Smooth muscle cell (in vitro differentiated cells): ENCODE measurements at regions not wholly inside any gene's neighbourhood (a gene's known extent, or its start where the extent isn't known, plus 50 kb on each side); places are given as distances from the start of the nearest gene placed in this dataset.
A peak's percentile ranks its signal among the peaks of the same experiment; 100 is the strongest.

Experiments used
- DNase-seq: peaks from one replicate; lab custom pipeline; 2025; ENCODE audit not compliant: unreplicated experiment; lab: John Stamatoyannopoulos, UW
- H2AFZ ChIP-seq: fragments of 200-600 bp; sonication (generic); 2 replicates; pipeline ENCODE4 v1.6.0; 2016; ENCODE audit warnings: antibody characterized with exemption, low read depth, mild to moderate bottlenecking
- H3F3A ChIP-seq: fragments of 200-600 bp; sonication (generic); 2 replicates; pipeline ENCODE4 v1.6.0; 2017; ENCODE audit warnings: antibody characterized with exemption, low read depth
- H3K27ac ChIP-seq: fragments of 200-600 bp; sonication (generic); 2 replicates; pipeline ENCODE4 v1.5.1; 2016; ENCODE audit warnings: low read depth, mild to moderate bottlenecking
- H3K27me3 ChIP-seq: fragments of 200-600 bp; sonication (generic); 2 replicates; pipeline ENCODE4 v1.6.1; 2016; ENCODE audit warnings: low read depth, mild to moderate bottlenecking
- H3K36me3 ChIP-seq: fragments of 200-600 bp; sonication (generic); 2 replicates; pipeline ENCODE4 v1.5.1; 2016; ENCODE audit warnings: low read depth
- H3K4me1 ChIP-seq: fragments of 200-600 bp; sonication (generic); 2 replicates; pipeline ENCODE4 v1.5.1; 2016; ENCODE audit warnings: low read depth
- H3K4me2 ChIP-seq: fragments of 200-600 bp; sonication (generic); 2 replicates; pipeline ENCODE4 v1.6.0; 2016; ENCODE audit warnings: mild to moderate bottlenecking
- H3K4me3 ChIP-seq: fragments of 200-600 bp; sonication (generic); 2 replicates; pipeline ENCODE4 v1.5.1; 2016; ENCODE audit warnings: mild to moderate bottlenecking
- H3K79me2 ChIP-seq: fragments of 200-600 bp; sonication (generic); 2 replicates; pipeline ENCODE4 v1.6.0; 2016; ENCODE audit warnings: low read depth, mild to moderate bottlenecking
- H3K9ac ChIP-seq: fragments of 200-600 bp; sonication (generic); 2 replicates; pipeline ENCODE4 v1.6.0; 2016; ENCODE audit warnings: low read depth
- H3K9me3 ChIP-seq: fragments of 200-600 bp; sonication (generic); replicated peaks from 2 replicates; pipeline ENCODE4 v1.5.1; 2016; ENCODE audit warnings: low read depth
- H4K20me1 ChIP-seq: fragments of 200-600 bp; sonication (generic); 2 replicates; pipeline ENCODE4 v1.6.0; 2016; ENCODE audit warnings: low read depth
- WGBS: methylation state at CpG from one replicate; pipeline ENCODE4 v1.1.7; 2016; ENCODE audit warnings: low lambda C conversion rate; 5-methylcytosine and 5-hydroxymethylcytosine counted together
- TF ChIP-seq, protein P1 (sequence below): fragments of 200-600 bp; sonication (generic); IDR thresholded peaks from 2 replicates; pipeline ENCODE4 v1.5.1; 2017; ENCODE audit warnings: borderline replicate concordance, mild to moderate bottlenecking, antibody characterized with exemption; ENCODE audit not compliant: insufficient read depth, poor library complexity, severe bottlenecking

DNA sequence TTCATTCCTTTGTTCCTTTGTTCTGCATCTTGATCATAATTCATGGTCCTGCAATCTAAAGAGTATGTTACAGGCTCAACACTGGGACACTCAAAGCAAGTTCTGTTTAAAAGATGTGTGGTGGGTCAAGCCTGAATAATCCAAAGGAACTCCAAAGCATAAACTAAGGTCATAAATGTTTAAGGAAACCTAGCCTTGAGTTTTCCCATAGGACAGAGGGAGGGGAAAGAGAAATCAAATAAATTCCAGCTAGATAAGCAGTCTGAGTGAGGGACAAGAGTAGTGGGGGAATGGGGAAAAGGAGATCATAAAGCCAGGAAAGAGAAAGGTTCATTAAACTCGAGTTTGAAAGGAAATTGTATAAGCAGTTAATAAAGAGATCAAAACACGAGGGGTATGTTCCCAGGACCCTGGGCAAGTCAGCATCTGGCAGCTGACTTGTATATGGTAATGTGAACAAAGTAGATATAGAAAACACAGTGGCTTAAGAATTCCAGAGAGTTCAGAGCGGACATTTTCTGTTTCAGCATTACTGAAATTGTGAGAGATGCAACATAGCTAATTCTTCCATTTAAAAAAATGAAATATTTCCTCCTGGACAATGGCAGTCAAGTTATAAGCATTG is 125.8 kb upstream of the EDNRA start:
- H3K36me3 ChIP-seq = no peaks in the 10 kb centered on the region
- H3K4me2 ChIP-seq = no peak overlapping the region
- no peak overlapping the region for H3K4me3 ChIP-seq
- no peaks in the 10 kb centered on the region for H3K79me2 ChIP-seq
- H3K27ac ChIP-seq = peak overlapping the region; percentile 3
- WGBS = 65% methylated on average over 3 of the region's 3 CpGs
- peaks cover 5% of the 10 kb centered on the region for H3F3A ChIP-seq
- no peak overlapping the region for H3K9ac ChIP-seq
- peak overlapping the region; percentile 63 for H2AFZ ChIP-seq
- no peak for DNase-seq
- no peaks in the 10 kb centered on the region for H4K20me1 ChIP-seq
- H3K27me3 ChIP-seq = no peaks in the 10 kb centered on the region
- H3K4me1 ChIP-seq = peaks cover 5% of the 10 kb centered on the region
- H3K9me3 ChIP-seq = no peaks in the 10 kb centered on the region
- TF ChIP-seq, protein P1, sequence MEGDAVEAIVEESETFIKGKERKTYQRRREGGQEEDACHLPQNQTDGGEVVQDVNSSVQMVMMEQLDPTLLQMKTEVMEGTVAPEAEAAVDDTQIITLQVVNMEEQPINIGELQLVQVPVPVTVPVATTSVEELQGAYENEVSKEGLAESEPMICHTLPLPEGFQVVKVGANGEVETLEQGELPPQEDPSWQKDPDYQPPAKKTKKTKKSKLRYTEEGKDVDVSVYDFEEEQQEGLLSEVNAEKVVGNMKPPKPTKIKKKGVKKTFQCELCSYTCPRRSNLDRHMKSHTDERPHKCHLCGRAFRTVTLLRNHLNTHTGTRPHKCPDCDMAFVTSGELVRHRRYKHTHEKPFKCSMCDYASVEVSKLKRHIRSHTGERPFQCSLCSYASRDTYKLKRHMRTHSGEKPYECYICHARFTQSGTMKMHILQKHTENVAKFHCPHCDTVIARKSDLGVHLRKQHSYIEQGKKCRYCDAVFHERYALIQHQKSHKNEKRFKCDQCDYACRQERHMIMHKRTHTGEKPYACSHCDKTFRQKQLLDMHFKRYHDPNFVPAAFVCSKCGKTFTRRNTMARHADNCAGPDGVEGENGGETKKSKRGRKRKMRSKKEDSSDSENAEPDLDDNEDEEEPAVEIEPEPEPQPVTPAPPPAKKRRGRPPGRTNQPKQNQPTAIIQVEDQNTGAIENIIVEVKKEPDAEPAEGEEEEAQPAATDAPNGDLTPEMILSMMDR = no peak

DNA sequence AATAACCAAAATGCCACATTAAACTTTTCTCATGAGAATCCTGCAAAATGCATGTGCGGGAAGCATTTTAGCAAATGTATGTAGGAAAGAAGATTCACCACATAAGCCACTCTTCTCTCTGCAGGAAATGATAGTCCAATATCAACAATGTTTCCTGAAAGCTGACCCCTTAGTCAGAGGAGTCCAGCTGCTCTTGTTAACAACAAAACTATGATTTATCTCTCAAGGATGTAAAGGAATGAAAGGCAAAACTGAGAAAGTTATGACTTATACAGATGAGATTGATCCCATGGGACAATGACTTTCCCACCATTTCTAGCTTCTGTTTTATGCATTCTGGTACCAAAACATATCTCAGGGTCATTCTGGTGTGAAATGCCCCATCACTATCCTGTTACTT is 125.0 kb upstream of the EDNRA start:
- peak overlapping the region; percentile 75 for H2AFZ ChIP-seq
- no peaks in the 10 kb centered on the region for H3K9me3 ChIP-seq
- TF ChIP-seq, protein P1 = no peak
- no peak overlapping the region for H3K9ac ChIP-seq
- H4K20me1 ChIP-seq = no peaks in the 10 kb centered on the region
- no peaks in the 10 kb centered on the region for H3K27me3 ChIP-seq
- H3K27ac ChIP-seq = no peak overlapping the region
- H3K36me3 ChIP-seq = no peaks in the 10 kb centered on the region
- 74% methylated on average over 1 of the region's 1 CpG for WGBS
- H3F3A ChIP-seq = peaks cover 9% of the 10 kb centered on the region
- H3K4me2 ChIP-seq = peak overlapping the region; percentile 37
- H3K4me1 ChIP-seq = peaks cover 9% of the 10 kb centered on the region
- H3K4me3 ChIP-seq = no peak overlapping the region
- DNase-seq = no peak
- no peaks in the 10 kb centered on the region for H3K79me2 ChIP-seq

DNA sequence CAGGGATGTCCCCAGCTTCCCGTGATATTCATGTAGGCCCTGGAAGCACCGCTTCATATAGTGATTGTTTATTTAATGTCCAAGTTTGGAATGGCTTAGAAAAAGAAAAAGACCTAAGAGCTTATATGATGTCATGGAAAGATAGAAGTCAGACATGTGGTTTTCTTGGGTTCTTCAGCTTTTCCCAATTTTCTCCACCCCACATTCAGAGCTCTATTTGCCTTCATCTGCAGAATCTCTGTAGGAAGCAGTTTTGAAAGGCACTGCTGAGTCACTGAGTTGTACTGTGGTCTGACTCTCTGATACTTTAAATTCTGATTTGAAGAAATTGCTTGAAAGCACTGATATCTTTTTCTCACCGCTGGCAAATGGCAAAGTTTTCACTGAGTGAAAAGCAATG is 120.6 kb upstream of the EDNRA start:
- DNase-seq = no peak
- H3K27me3 ChIP-seq = no peaks in the 10 kb centered on the region
- no peaks in the 10 kb centered on the region for H3K79me2 ChIP-seq
- H3K4me1 ChIP-seq = peaks cover 24% of the 10 kb centered on the region
- no peaks in the 10 kb centered on the region for H3K36me3 ChIP-seq
- H3K4me2 ChIP-seq = peak overlapping the region; percentile 54
- no peak overlapping the region for H3K4me3 ChIP-seq
- 31% methylated on average over 3 of the region's 3 CpGs for WGBS
- no peaks in the 10 kb centered on the region for H4K20me1 ChIP-seq
- H3K9me3 ChIP-seq = no peaks in the 10 kb centered on the region
- peak overlapping the region; percentile 52 for H3K9ac ChIP-seq
- H3K27ac ChIP-seq = peak overlapping the region; percentile 92
- peak overlapping the region; percentile 82 for H2AFZ ChIP-seq
- peaks cover 21% of the 10 kb centered on the region for H3F3A ChIP-seq
- TF ChIP-seq, protein P1 = no peak

DNA sequence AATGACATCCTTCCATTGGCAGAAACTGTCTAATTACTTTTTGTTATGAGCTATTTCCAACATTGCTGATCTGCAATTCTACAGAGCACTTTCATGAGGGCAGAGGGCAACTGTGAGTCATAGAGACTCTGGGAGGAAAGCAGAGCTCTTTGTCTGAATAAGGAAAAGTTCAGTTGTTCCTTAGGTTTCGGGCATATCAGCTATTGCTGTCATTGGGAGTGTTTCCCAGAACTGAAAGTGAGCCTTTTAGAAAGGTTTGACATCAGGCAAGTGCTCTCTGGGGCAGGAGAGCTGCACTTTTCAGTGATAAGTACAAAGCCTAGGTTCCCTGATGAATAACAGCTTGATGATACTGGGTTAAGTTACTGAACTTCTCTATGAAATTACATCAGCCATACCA is 119.2 kb upstream of the EDNRA start:
- H3K4me2 ChIP-seq = peak overlapping the region; percentile 54
- no peaks in the 10 kb centered on the region for H3K79me2 ChIP-seq
- H3K9me3 ChIP-seq = no peaks in the 10 kb centered on the region
- peak overlapping the region; percentile 89 for H2AFZ ChIP-seq
- no peaks in the 10 kb centered on the region for H3K27me3 ChIP-seq
- H3K4me1 ChIP-seq = peaks cover 20% of the 10 kb centered on the region
- TF ChIP-seq, protein P1 = no peak
- peak overlapping the region; percentile 52 for H3K9ac ChIP-seq
- no peaks in the 10 kb centered on the region for H3K36me3 ChIP-seq
- H3K4me3 ChIP-seq = no peak overlapping the region
- 0% methylated on average over 1 of the region's 1 CpG for whole genome bisulfite sequencing
- H4K20me1 ChIP-seq = no peaks in the 10 kb centered on the region
- DNase-seq = no peak
- H3K27ac ChIP-seq = peak overlapping the region; percentile 92
- peaks cover 16% of the 10 kb centered on the region for H3F3A ChIP-seq
